Left kidney (tissue), 1 donor: ENCODE measurements at regions not wholly inside any gene's neighbourhood (a gene's known extent, or its start where the extent isn't known, plus 50 kb on each side); places are given as distances from the start of the nearest gene placed in this dataset.
"Not testable (repeated sequence)": the region's sequence is repeated elsewhere in the genome, so short reads cannot be mapped to it uniquely, and the experiment has no call there.

Source experiments
- DNase-seq: peaks from one replicate; pipeline ENCODE4 v3.0.0-alpha.2; 2013

GRCh38 chr13:21882766-21883165, 211.9 kb downstream of the FGF9 start:
- DNase-seq, result no peak

- DNase-seq, result no peak
Observed at GRCh38 chr13:21883713-21884112, 212.8 kb downstream of the FGF9 start.

GRCh38 chr13:21884299-21884909, 213.5 kb downstream of the FGF9 start:
- DNase-seq, result no peak

GRCh38 chr13:21884965-21885567, 214.2 kb downstream of the FGF9 start:
- DNase-seq, result no peak

GRCh38 chr13:21885714-21886224, 214.9 kb downstream of the FGF9 start:
- DNase-seq, result no peak

GRCh38 chr13:21889651-21890050, 218.8 kb downstream of the FGF9 start:
- no peak for DNase-seq

GRCh38 chr13:21890220-21890619, 219.3 kb downstream of the FGF9 start:
- DNase-seq, result not testable (repeated sequence)

- no peak for DNase-seq
Observed at GRCh38 chr13:21894091-21894490, 223.2 kb downstream of the FGF9 start.

GRCh38 chr13:21894703-21895699, 224.1 kb downstream of the FGF9 start:
- no peak for DNase-seq

GRCh38 chr13:21895779-21896178, 224.9 kb downstream of the FGF9 start:
- DNase-seq, result no peak

- no peak for DNase-seq
Observed at GRCh38 chr13:21897161-21897560, 226.3 kb downstream of the FGF9 start.

- DNase-seq, result no peak
Observed at GRCh38 chr13:21898459-21898858, 227.6 kb downstream of the FGF9 start.

- DNase-seq, result no peak
Observed at GRCh38 chr13:21898945-21899344, 228.1 kb downstream of the FGF9 start.

GRCh38 chr13:21901336-21901735, 230.5 kb downstream of the FGF9 start:
- DNase-seq, result no peak

- no peak for DNase-seq
Observed at GRCh38 chr13:21901811-21902708, 231.2 kb downstream of the FGF9 start.

GRCh38 chr13:21902709-21903098, 231.8 kb downstream of the FGF9 start:
- no peak for DNase-seq

GRCh38 chr13:21905486-21905885, 234.6 kb downstream of the FGF9 start:
- DNase-seq, result no peak

- no peak for DNase-seq
Observed at GRCh38 chr13:21909331-21909730, 238.5 kb downstream of the FGF9 start.

GRCh38 chr13:21910546-21910945, 239.7 kb downstream of the FGF9 start:
- DNase-seq, result no peak

- no peak for DNase-seq
Observed at GRCh38 chr13:21911646-21912298, 240.9 kb downstream of the FGF9 start.

GRCh38 chr13:21913010-21913409, 242.1 kb downstream of the FGF9 start:
- no peak for DNase-seq
